WTC11 (cell line): ENCODE measurements at regions not wholly inside any gene's neighbourhood (a gene's known extent, or its start where the extent isn't known, plus 50 kb on each side); places are given as distances from the start of the nearest gene placed in this dataset.

ENCODE experiments used
- ATAC-seq: fragments of 200-7000 bp; cut with Tn5 transposase; 2 replicates; pipeline ENCODE4 v1.10.0; 2021; ENCODE audit warnings: mild to moderate bottlenecking, moderate library complexity
- CTCF ChIA-PET: fragments of 300-600 bp; sonication (Branson Sonifier 250); formaldehyde crosslinking; loops from one replicate; lab custom pipeline; 2021; ENCODE audit warnings: antibody characterized with exemption; lab: Charles Lee
- POLR2A ChIA-PET: fragments of 350-600 bp; sonication (Branson Sonifier 250); formaldehyde crosslinking; loops from one replicate; lab custom pipeline; 2021; ENCODE audit warnings: antibody characterized with exemption; lab: Charles Lee
- DNase-seq: peaks from one replicate; pipeline ENCODE4 v3.0.0; 2021; ENCODE audit warnings: low spot score
- H3K27ac Mint-ChIP-seq: 2 replicates; pipeline ENCODE4 v1.8.0; 2021; ENCODE audit warnings: mixed read lengths
- H3K27me3 Mint-ChIP-seq: 2 replicates; pipeline ENCODE4 v1.8.0; 2021; ENCODE audit warnings: low read depth, mild to moderate bottlenecking, moderate library complexity, mixed read lengths
- H3K36me3 Mint-ChIP-seq: 2 replicates; pipeline ENCODE4 v1.8.0; 2021; ENCODE audit warnings: mixed read lengths
- H3K4me1 Mint-ChIP-seq: 2 replicates; pipeline ENCODE4 v1.8.0; 2022; ENCODE audit warnings: mixed read lengths
- H3K4me3 Mint-ChIP-seq: 2 replicates; pipeline ENCODE4 v1.8.0; 2021; ENCODE audit warnings: mild to moderate bottlenecking, moderate library complexity, mixed read lengths
- H3K9me3 Mint-ChIP-seq: 2 replicates; pipeline ENCODE4 v1.8.0; 2021; ENCODE audit warnings: mixed read lengths
- ATF2 ChIP-seq: sonication (generic); formaldehyde crosslinking; IDR thresholded peaks from 2 replicates; pipeline ENCODE4 v1.8.1; 2022; ENCODE audit warnings: low read depth, missing genetic modification reagents, borderline replicate concordance
- CBFB ChIP-seq: sonication (generic); formaldehyde crosslinking; IDR thresholded peaks from 2 replicates; pipeline ENCODE4 v1.8.1; 2022; ENCODE audit warnings: mild to moderate bottlenecking, low read depth, missing genetic modification reagents
- CTCF ChIP-seq: fragments of 200-600 bp; IDR thresholded peaks from 2 replicates; pipeline ENCODE4 v1.8.0; 2022; ENCODE audit warnings: antibody characterized with exemption
- E2F1 ChIP-seq: sonication (generic); formaldehyde crosslinking; IDR thresholded peaks from 2 replicates; pipeline ENCODE4 v1.8.0; 2022; ENCODE audit warnings: mild to moderate bottlenecking, missing genetic modification reagents
- ESRRA ChIP-seq: sonication (generic); formaldehyde crosslinking; IDR thresholded peaks from 2 replicates; pipeline ENCODE4 v1.8.1; 2022; ENCODE audit warnings: mild to moderate bottlenecking, missing genetic modification reagents, borderline replicate concordance
- FOXP1 ChIP-seq: sonication (generic); formaldehyde crosslinking; IDR thresholded peaks from 2 replicates; pipeline ENCODE4 v1.8.0; 2022; ENCODE audit warnings: missing genetic modification reagents, mild to moderate bottlenecking, moderate library complexity, borderline replicate concordance
- MAX ChIP-seq: sonication (generic); formaldehyde crosslinking; IDR thresholded peaks from 2 replicates; pipeline ENCODE4 v1.8.0; 2022; ENCODE audit warnings: mild to moderate bottlenecking, missing genetic modification reagents
- MXD4 ChIP-seq: fragments of 250-450 bp; sonication (Bioruptor Pico); IDR thresholded peaks from 2 replicates; pipeline ENCODE4 v1.8.0; 2021; ENCODE audit warnings: mild to moderate bottlenecking, moderate library complexity, borderline replicate concordance
- NFE2L1 ChIP-seq: sonication (generic); formaldehyde crosslinking; IDR thresholded peaks from 2 replicates; pipeline ENCODE4 v1.8.1; 2023; ENCODE audit warnings: missing genetic modification reagents
- OVOL2 ChIP-seq: fragments of 250-450 bp; sonication (Bioruptor Pico); IDR thresholded peaks from 2 replicates; pipeline ENCODE4 v1.9.0; 2021; ENCODE audit warnings: mild to moderate bottlenecking, borderline replicate concordance
- PREB ChIP-seq: sonication (generic); formaldehyde crosslinking; IDR thresholded peaks from 2 replicates; pipeline ENCODE4 v1.8.1; 2022; ENCODE audit warnings: mild to moderate bottlenecking, missing genetic modification reagents, moderate library complexity, borderline replicate concordance
- SMAD3 ChIP-seq: sonication (generic); formaldehyde crosslinking; IDR thresholded peaks from 2 replicates; pipeline ENCODE4 v1.8.0; 2022; ENCODE audit warnings: missing genetic modification reagents, mild to moderate bottlenecking, borderline replicate concordance
- TEAD4 ChIP-seq: sonication (generic); formaldehyde crosslinking; IDR thresholded peaks from 2 replicates; pipeline ENCODE4 v1.8.0; 2022; ENCODE audit warnings: mild to moderate bottlenecking, missing genetic modification reagents
- ZBTB43 ChIP-seq: sonication (generic); formaldehyde crosslinking; IDR thresholded peaks from 2 replicates; pipeline ENCODE4 v1.8.1; 2023; ENCODE audit warnings: mild to moderate bottlenecking, missing genetic modification reagents
- ZNF317 ChIP-seq: sonication (generic); formaldehyde crosslinking; IDR thresholded peaks from 2 replicates; pipeline ENCODE4 v1.8.1; 2023; ENCODE audit warnings: low read depth, mild to moderate bottlenecking, moderate library complexity, missing genetic modification reagents, borderline replicate concordance
- ZNF396 ChIP-seq: fragments of 250-450 bp; sonication (Bioruptor Pico); IDR thresholded peaks from 2 replicates; pipeline ENCODE4 v1.8.0; 2021; ENCODE audit warnings: mild to moderate bottlenecking, moderate library complexity, borderline replicate concordance
- ZNF416 ChIP-seq: fragments of 250-450 bp; sonication (Bioruptor Pico); IDR thresholded peaks from 2 replicates; pipeline ENCODE4 v1.9.0; 2021; ENCODE audit warnings: mild to moderate bottlenecking, inconsistent platforms
- ZNF532 ChIP-seq: fragments of 250-450 bp; sonication (Bioruptor Pico); IDR thresholded peaks from 2 replicates; pipeline ENCODE4 v1.9.0; 2021; ENCODE audit warnings: mild to moderate bottlenecking, borderline replicate concordance

GRCh38 chr14:31957565-31957964, 119.5 kb upstream of the ARHGAP5 start:
- DNase-seq (no peak), ATAC-seq (no peak)
- 0 out of 2 replicates have a peak, but pooled peaks cover 3% of the 10 kb centered on the region for H3K4me1 Mint-ChIP-seq
- H3K27me3 Mint-ChIP-seq, result no peaks in the 10 kb centered on the region; the same call in 1 of the 2 replicates
- no peak overlapping the region for H3K4me3 Mint-ChIP-seq
- peaks cover 30% of the 10 kb centered on the region for H3K9me3 Mint-ChIP-seq
- POLR2A ChIA-PET, result no interaction called here
- CTCF ChIA-PET, result no interaction called here
- peaks cover 23% of the 10 kb centered on the region for H3K36me3 Mint-ChIP-seq
- no peak overlapping the region for H3K27ac Mint-ChIP-seq
- TF ChIP-seq TEAD4 (CRISPR knock-in tag), result no peak
- TF ChIP-seq ATF2 (CRISPR knock-in tag), result no peak
- no peak for TF ChIP-seq CTCF
- no peak for TF ChIP-seq MXD4 (CRISPR knock-in tag)
- no peak for TF ChIP-seq ZNF532 (CRISPR knock-in tag)
- TF ChIP-seq FOXP1 (CRISPR knock-in tag), result no peak
- TF ChIP-seq OVOL2 (CRISPR knock-in tag), result no peak
- no peak for TF ChIP-seq SMAD3 (CRISPR knock-in tag)
- no peak for TF ChIP-seq CBFB
- no peak for TF ChIP-seq MAX
- TF ChIP-seq E2F1 (CRISPR knock-in tag), result no peak
- TF ChIP-seq ZNF416 (CRISPR knock-in tag), result no peak
- no peak for TF ChIP-seq ZNF317
- no peak for TF ChIP-seq ZNF396
- TF ChIP-seq NFE2L1 (CRISPR knock-in tag), result no peak
- TF ChIP-seq ZBTB43 (CRISPR knock-in tag), result no peak
- TF ChIP-seq ESRRA, result no peak
- TF ChIP-seq PREB (CRISPR knock-in tag), result no peak
